Glutamatergic neuron (in vitro differentiated cells): ENCODE measurements at regions not wholly inside any gene's neighbourhood (a gene's known extent, or its start where the extent isn't known, plus 50 kb on each side); places are given as distances from the start of the nearest gene placed in this dataset.

ENCODE experiments used
- DNase-seq: peaks from one replicate; pipeline ENCODE4 v3.0.0; 2022
- H3K27ac Mint-ChIP-seq: one replicate; pipeline ENCODE4 v1.8.0; 2020; ENCODE audit warnings: mild to moderate bottlenecking, mixed read lengths, inconsistent platforms; ENCODE audit not compliant: unreplicated experiment
- H3K27me3 Mint-ChIP-seq: one replicate; pipeline ENCODE4 v1.8.0; 2020; ENCODE audit warnings: mild to moderate bottlenecking, moderate library complexity, mixed read lengths, inconsistent platforms; ENCODE audit not compliant: unreplicated experiment
- H3K36me3 Mint-ChIP-seq: one replicate; pipeline ENCODE4 v1.8.0; 2020; ENCODE audit warnings: mild to moderate bottlenecking, mixed read lengths, inconsistent platforms; ENCODE audit not compliant: unreplicated experiment
- H3K4me1 Mint-ChIP-seq: one replicate; pipeline ENCODE4 v1.8.0; 2020; ENCODE audit warnings: mild to moderate bottlenecking, low read depth, mixed read lengths, inconsistent platforms; ENCODE audit not compliant: unreplicated experiment
- H3K4me3 Mint-ChIP-seq: one replicate; pipeline ENCODE4 v1.8.0; 2020; ENCODE audit warnings: mild to moderate bottlenecking, mixed read lengths, inconsistent platforms; ENCODE audit not compliant: unreplicated experiment
- H3K9me3 Mint-ChIP-seq: one replicate; pipeline ENCODE4 v1.8.0; 2020; ENCODE audit warnings: mild to moderate bottlenecking, moderate library complexity, mixed read lengths, inconsistent platforms; ENCODE audit not compliant: unreplicated experiment
- TF ChIP-seq, protein P1 (sequence below): fragments of 200-600 bp; sonication (generic); IDR thresholded peaks from one replicate; pipeline ENCODE4 v1.5.0; 2021; ENCODE audit not compliant: partially characterized antibody, unreplicated experiment

DNA sequence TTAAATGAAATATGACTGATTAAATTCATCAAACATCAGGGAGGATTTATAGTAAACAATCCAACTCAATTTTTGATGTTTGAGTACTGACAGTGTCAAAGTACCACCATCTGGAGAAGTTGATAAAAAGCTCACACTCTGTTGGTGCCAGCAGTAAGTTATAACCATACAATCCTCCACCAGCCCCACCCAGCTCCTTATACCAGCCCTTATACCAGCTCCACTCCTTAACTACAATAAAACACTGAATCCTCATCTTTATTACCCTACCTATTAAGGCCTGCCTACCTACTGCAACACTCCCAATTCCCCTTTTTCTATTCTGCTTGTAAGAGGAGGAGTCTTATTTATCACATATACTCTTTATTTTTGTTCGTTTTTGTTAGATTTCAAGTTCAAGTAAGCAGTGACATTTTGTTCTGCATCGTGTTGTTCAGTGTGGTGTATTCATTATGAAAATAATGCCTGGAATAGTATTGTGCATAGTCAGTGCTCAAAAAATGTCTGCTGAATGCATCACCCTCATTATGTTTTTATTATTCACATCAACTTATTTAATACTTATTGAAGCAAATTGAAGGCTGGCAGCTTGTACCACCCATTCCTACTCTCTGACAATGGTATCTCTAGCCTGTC lies 954.7 kb upstream of the ADGRB3 start:
- no peaks in the 10 kb centered on the region for H3K4me1 Mint-ChIP-seq
- DNase-seq, result no peak
- H3K27ac Mint-ChIP-seq, result no peak overlapping the region
- H3K27me3 Mint-ChIP-seq, result no peaks in the 10 kb centered on the region
- TF ChIP-seq, protein P1, sequence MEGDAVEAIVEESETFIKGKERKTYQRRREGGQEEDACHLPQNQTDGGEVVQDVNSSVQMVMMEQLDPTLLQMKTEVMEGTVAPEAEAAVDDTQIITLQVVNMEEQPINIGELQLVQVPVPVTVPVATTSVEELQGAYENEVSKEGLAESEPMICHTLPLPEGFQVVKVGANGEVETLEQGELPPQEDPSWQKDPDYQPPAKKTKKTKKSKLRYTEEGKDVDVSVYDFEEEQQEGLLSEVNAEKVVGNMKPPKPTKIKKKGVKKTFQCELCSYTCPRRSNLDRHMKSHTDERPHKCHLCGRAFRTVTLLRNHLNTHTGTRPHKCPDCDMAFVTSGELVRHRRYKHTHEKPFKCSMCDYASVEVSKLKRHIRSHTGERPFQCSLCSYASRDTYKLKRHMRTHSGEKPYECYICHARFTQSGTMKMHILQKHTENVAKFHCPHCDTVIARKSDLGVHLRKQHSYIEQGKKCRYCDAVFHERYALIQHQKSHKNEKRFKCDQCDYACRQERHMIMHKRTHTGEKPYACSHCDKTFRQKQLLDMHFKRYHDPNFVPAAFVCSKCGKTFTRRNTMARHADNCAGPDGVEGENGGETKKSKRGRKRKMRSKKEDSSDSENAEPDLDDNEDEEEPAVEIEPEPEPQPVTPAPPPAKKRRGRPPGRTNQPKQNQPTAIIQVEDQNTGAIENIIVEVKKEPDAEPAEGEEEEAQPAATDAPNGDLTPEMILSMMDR, result no peak
- H3K4me3 Mint-ChIP-seq, result no peak overlapping the region
- no peaks in the 10 kb centered on the region for H3K36me3 Mint-ChIP-seq
- no peaks in the 10 kb centered on the region for H3K9me3 Mint-ChIP-seq

DNA sequence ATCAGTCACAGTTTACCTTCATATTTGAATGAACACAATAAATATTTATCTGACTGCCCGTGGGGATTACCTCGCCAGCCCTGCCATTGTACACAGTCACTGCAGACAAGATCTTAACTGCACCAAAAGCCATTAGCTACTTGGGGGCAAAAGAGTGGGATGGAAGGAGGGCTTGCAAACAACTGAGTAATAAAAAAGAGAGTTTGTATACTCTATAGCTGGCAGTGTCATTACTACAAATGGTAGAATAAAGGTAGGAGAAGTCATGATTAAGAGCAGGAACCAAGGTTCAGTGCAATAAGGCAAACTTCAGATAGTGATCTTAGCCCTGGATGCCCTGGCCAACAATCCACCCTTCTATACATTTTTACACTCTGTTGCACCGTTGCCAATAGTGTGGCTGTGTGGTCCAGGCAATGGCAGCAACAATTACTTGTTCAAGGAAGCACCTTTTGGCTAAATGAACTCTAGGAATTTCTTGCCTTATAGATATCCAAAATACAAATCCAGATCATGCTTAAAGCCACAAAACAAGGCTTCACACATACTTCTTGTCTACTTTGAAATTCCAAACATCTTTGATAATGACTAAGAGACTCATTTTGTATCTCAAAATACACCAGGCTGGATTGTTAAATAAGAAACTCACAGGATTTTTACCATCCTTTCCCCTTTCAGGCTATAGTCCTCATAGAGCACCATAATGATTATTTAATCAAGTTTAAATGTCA lies 955.4 kb upstream of the ADGRB3 start:
- H3K27ac Mint-ChIP-seq, result no peak overlapping the region

DNA sequence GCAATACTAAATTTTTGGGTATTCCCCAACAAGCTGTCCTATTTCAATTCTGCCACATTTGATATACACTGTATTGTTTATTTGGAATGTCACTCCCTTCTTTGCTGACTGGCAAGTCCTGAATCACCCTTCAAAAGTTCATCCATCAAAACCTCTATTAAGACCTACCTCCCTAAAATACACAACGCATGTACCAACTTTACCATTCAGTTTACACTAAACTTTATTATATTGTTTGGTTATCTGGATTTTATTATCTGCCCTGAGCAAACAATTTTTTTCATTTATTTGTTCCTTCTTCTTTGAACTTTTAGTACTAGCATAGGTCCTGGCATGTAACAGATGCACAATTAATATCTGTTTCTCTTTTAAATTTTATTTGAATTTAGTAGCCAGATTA lies 958.2 kb upstream of the ADGRB3 start:
- TF ChIP-seq, protein P1, result no peak
- no peak for DNase-seq
- Mint-ChIP-seq H3K27ac (no peak overlapping the region), H3K9me3 (peaks cover 4% of the 10 kb centered on the region), H3K4me1 (no peaks in the 10 kb centered on the region), H3K27me3 (no peaks in the 10 kb centered on the region), H3K36me3 (peaks cover 4% of the 10 kb centered on the region), H3K4me3 (no peak overlapping the region)

More for the DNA sequence above, 955.4 kb upstream of the ADGRB3 start:
- DNase-seq, result no peak
- Mint-ChIP-seq H3K4me1 (no peaks in the 10 kb centered on the region), H3K27me3 (no peaks in the 10 kb centered on the region), H3K9me3 (no peaks in the 10 kb centered on the region), H3K36me3 (no peaks in the 10 kb centered on the region), H3K4me3 (no peak overlapping the region)
- TF ChIP-seq, protein P1, result no peak

DNA sequence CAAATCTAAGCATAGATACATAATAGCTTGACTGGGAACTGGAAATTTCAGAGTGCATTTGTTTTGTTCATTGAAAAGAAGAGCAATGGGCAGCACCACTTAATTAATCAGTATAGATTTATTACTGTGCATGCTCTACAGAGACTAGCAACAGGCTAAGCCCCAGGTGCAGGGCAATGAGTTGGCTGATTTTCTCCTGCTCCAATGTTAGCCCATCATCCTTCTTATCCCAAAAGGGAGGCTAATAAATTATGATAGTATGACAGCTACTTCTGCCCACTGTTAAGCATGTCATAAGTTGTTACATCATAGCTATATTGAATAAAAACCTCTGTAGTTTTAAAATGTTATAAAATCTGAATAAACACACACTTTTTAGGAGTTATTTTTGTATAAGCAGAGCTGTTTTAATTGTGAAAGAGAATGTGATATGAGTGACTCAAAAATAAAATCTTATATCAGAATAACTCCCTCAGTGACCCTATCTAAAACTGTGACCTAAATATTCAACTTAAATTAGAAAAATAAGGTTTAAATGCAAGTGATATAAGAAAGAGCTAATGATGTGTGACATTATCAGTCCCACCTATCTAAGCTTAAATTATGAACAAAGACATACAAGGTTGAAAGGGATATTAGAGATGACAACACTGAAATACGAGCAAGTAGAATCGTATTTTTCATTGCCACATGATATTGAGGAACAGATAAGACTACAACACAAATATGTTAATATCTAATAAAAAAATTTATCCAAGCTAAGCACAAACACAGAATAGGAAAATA lies 967.3 kb upstream of the ADGRB3 start:
- Mint-ChIP-seq H3K27ac (no peak overlapping the region), H3K27me3 (no peaks in the 10 kb centered on the region), H3K36me3 (no peaks in the 10 kb centered on the region), H3K9me3 (no peaks in the 10 kb centered on the region), H3K4me3 (no peak overlapping the region), H3K4me1 (no peaks in the 10 kb centered on the region)
- TF ChIP-seq, protein P1, result no peak
- no peak for DNase-seq
